Ectodermal cell (in vitro differentiated cells): ENCODE measurements at regions not wholly inside any gene's neighbourhood (a gene's known extent, or its start where the extent isn't known, plus 50 kb on each side); places are given as distances from the start of the nearest gene placed in this dataset.
"Not testable (repeated sequence)": the region's sequence is repeated elsewhere in the genome, so short reads cannot be mapped to it uniquely, and the experiment has no call there.

Experiments used
- H3K27ac ChIP-seq: 2 replicates; pipeline ENCODE4 v1.7.0; 2013; ENCODE audit warnings: mild to moderate bottlenecking, low read depth, low read length; ENCODE audit not compliant: insufficient read depth, poor library complexity, severe bottlenecking
- H3K27me3 ChIP-seq: 2 replicates; pipeline ENCODE4 v1.7.0; 2013; ENCODE audit warnings: mild to moderate bottlenecking, low read length; ENCODE audit not compliant: insufficient read depth, control insufficient read depth, poor library complexity, severe bottlenecking
- H3K36me3 ChIP-seq: one replicate; pipeline ENCODE4 v1.7.0; 2013; ENCODE audit warnings: low read length; ENCODE audit not compliant: control insufficient read depth, insufficient read depth
- H3K4me1 ChIP-seq: one replicate; pipeline ENCODE4 v1.7.0; 2013; ENCODE audit warnings: low read length; ENCODE audit not compliant: control insufficient read depth, insufficient read depth
- H3K4me3 ChIP-seq: 2 replicates; pipeline ENCODE4 v1.7.0; 2013; ENCODE audit warnings: low read depth, low read length, control low read depth; ENCODE audit not compliant: insufficient read depth
- H3K9me3 ChIP-seq: 2 replicates; pipeline ENCODE4 v1.7.0; 2013; ENCODE audit warnings: mild to moderate bottlenecking, low read length, moderate library complexity; ENCODE audit not compliant: control insufficient read depth
- WGBS, 2 experiments: methylation state at CpG; one replicate each; pipeline ENCODE4 v1.1.7; 2013; ENCODE audit warnings: missing lambda C conversion rate in 2 of 2; 5-methylcytosine and 5-hydroxymethylcytosine counted together

DNA sequence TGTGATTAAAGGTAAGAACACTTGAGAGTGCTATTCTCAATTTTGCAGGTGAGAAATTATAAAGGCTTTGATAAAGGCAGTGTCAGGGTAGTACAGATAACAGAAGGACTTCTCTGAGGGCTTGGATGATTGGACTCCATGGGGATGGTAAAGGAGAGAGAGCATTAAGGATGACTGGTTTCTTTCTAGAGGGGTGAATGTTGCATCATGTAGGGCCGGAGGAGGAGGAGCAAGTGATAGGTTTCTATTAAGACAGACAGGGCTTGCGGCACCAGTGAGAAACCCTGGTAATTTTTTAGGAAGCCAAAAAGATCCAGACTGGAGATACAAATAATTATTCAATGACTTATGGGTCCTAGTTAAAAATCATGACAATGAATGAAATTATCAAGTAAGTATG lies 230.7 kb upstream of the MME start:
- Histone ChIP-seq H3K4me1 (no peaks in the 10 kb centered on the region), H3K27ac (no peak overlapping the region), H3K27me3 (no peaks in the 10 kb centered on the region), H3K4me3 (no peak overlapping the region), H3K9me3 (no peaks in the 10 kb centered on the region), H3K36me3 (no peaks in the 10 kb centered on the region)
- 67 to 81% methylated on average over 2 of the region's 2 CpGs for WGBS, 2 experiments

GRCh38 chr3:154844863-154845262 lies 235.3 kb upstream of the MME start:
- Histone ChIP-seq H3K4me3 (no peak overlapping the region), H3K4me1 (no peaks in the 10 kb centered on the region), H3K27ac (no peak overlapping the region), H3K9me3 (no peaks in the 10 kb centered on the region), H3K36me3 (no peaks in the 10 kb centered on the region), H3K27me3 (no peaks in the 10 kb centered on the region)
- 100% methylated on average over 1 of the region's 1 CpG for WGBS, 2 experiments

- H3K9me3 ChIP-seq: no peaks in the 10 kb centered on the region
- no peak overlapping the region for H3K27ac ChIP-seq
- WGBS, 2 experiments: 40 to 83% methylated on average over 1 of the region's 1 CpG
- no peaks in the 10 kb centered on the region for H3K36me3 ChIP-seq
- no peaks in the 10 kb centered on the region for H3K4me1 ChIP-seq
- H3K27me3 ChIP-seq: no peaks in the 10 kb centered on the region
- H3K4me3 ChIP-seq: no peak overlapping the region
Measured at GRCh38 chr3:154843647-154844046, 236.5 kb upstream of the MME start.

- no peaks in the 10 kb centered on the region for H3K4me1 ChIP-seq
- WGBS, 2 experiments: 89 to 95% methylated on average over 2 of the region's 2 CpGs
Measured at GRCh38 chr3:154842536-154842935, 237.6 kb upstream of the MME start.

DNA sequence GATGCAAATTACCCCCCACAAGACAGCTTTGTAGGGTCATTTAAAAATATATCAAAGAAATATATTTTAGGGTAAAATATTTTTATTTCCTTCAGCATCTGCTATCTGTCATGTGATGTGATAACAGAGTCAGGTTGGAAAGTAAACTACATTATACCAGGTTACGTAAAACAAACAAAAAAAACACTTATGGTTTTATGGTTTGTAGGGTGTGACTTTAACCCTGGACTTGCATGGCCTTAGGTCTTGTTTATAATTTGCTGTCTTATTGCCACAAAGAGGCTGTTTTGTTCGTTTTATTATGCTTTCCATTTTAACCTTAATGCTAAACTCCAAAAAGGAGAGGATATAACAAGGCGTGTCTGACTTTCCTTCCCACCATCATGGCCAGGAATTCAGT lies 244.5 kb upstream of the MME start:
- 74 to 85% methylated on average over 1 to 3 of the region's 3 CpGs for WGBS, 2 experiments
- Histone ChIP-seq H3K36me3 (no peaks in the 10 kb centered on the region), H3K27me3 (no peaks in the 10 kb centered on the region), H3K9me3 (no peaks in the 10 kb centered on the region), H3K4me3 (no peak overlapping the region), H3K27ac (no peak overlapping the region), H3K4me1 (no peaks in the 10 kb centered on the region)

More at GRCh38 chr3:154842536-154842935, 237.6 kb upstream of the MME start:
- Histone ChIP-seq H3K9me3 (no peaks in the 10 kb centered on the region), H3K27ac (no peak overlapping the region), H3K4me3 (no peak overlapping the region), H3K36me3 (no peaks in the 10 kb centered on the region), H3K27me3 (no peaks in the 10 kb centered on the region)

DNA sequence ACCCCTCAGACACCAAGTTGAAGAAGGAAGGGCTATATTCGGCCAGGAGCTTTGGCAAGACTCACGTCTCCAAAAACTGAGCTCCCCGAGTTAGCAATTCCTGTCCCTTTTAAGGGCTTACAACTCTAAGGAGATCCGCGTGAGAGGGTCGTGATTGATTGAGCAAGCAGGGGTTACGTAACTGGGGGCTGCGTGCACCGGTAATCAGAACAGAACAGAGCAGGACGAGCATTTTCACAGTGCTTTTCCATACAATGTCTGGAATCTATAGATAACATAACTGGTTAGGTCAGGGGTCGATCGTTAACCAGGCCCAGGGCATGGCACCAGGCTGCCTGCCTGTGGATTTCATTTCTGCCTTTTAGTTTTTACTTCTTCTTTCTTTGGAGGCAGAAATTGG lies 245.3 kb upstream of the MME start:
- H3K27ac ChIP-seq, H3K27me3 ChIP-seq, H3K9me3 ChIP-seq, H3K4me3 ChIP-seq, H3K4me1 ChIP-seq, H3K36me3 ChIP-seq: not testable (repeated sequence)
- 90 to 91% methylated on average over 12 of the region's 12 CpGs for WGBS, 2 experiments

- no peaks in the 10 kb centered on the region for H3K36me3 ChIP-seq
- no peak overlapping the region for H3K4me3 ChIP-seq
- no peaks in the 10 kb centered on the region for H3K27me3 ChIP-seq
- H3K9me3 ChIP-seq: no peaks in the 10 kb centered on the region
- H3K27ac ChIP-seq: no peak overlapping the region
- 86 to 93% methylated on average over 2 of the region's 2 CpGs for WGBS, 2 experiments
- H3K4me1 ChIP-seq: no peaks in the 10 kb centered on the region
Measured at GRCh38 chr3:154829929-154830328, 250.2 kb upstream of the MME start.

- H3K27ac ChIP-seq: no peak overlapping the region
- no peak overlapping the region for H3K4me3 ChIP-seq
- WGBS, 2 experiments: 88% methylated on average over 2 of the region's 3 CpGs; no CpG with 5 or more reads in 1 of the 2 experiments
- H3K36me3 ChIP-seq: no peaks in the 10 kb centered on the region
- H3K9me3 ChIP-seq: no peaks in the 10 kb centered on the region
- no peaks in the 10 kb centered on the region for H3K4me1 ChIP-seq
- H3K27me3 ChIP-seq: no peaks in the 10 kb centered on the region
Measured at GRCh38 chr3:154819491-154819890, 260.6 kb upstream of the MME start.

DNA sequence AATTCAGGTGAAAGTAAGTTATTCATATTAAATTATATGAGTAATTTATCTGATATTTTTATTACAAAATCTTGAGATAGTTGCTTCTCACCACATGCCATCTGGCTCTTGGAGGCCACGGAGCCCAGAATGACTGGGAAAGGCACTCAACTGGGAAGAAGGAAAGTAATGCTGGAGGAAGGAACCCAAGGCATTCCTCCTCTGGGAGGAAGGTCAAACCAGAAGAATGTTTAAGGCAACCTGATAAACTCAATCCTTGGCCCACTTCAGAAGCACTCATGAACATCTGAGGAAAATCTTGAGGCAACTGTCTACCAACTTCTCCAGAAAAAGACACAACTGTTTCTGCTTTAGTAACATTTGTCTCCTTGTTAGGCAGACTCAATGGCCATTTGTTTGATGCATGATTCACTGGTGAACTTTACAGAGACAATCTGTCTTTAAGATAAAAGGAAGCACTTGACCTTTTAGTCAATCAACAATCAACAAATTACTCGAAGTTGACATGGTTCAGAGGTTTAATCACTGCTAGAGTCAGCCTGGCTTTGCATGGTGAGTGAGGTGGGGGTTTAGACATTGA lies 261.4 kb upstream of the MME start:
- WGBS, 2 experiments: 93 to 100% methylated on average over 2 of the region's 2 CpGs
- H3K27ac ChIP-seq: no peak overlapping the region
- no peaks in the 10 kb centered on the region for H3K36me3 ChIP-seq
- no peaks in the 10 kb centered on the region for H3K9me3 ChIP-seq
- no peak overlapping the region for H3K4me3 ChIP-seq
- no peaks in the 10 kb centered on the region for H3K27me3 ChIP-seq
- H3K4me1 ChIP-seq: no peaks in the 10 kb centered on the region

GRCh38 chr3:154810017-154810416 lies 270.1 kb upstream of the MME start:
- H3K27ac ChIP-seq, H3K9me3 ChIP-seq, H3K27me3 ChIP-seq, H3K36me3 ChIP-seq, H3K4me3 ChIP-seq, H3K4me1 ChIP-seq: not testable (repeated sequence)
- 90 to 94% methylated on average over 4 to 5 of the region's 5 CpGs for WGBS, 2 experiments

- H3K4me3 ChIP-seq: no peak overlapping the region
- no peak overlapping the region for H3K27ac ChIP-seq
- H3K36me3 ChIP-seq: no peaks in the 10 kb centered on the region
- H3K9me3 ChIP-seq: no peaks in the 10 kb centered on the region
- no peaks in the 10 kb centered on the region for H3K4me1 ChIP-seq
- H3K27me3 ChIP-seq: no peaks in the 10 kb centered on the region
Measured at GRCh38 chr3:154801729-154802128, 278.4 kb upstream of the MME start.
